HG03097 (cell line): ENCODE measurements at regions not wholly inside any gene's neighbourhood (a gene's known extent, or its start where the extent isn't known, plus 50 kb on each side); places are given as distances from the start of the nearest gene placed in this dataset.

Experiments used
- ATAC-seq: cut with Tn5 transposase; IDR thresholded peaks from one replicate; pipeline ENCODE4 v1.9.1; 2021; ENCODE audit not compliant: unreplicated experiment, low FRiP score

DNA sequence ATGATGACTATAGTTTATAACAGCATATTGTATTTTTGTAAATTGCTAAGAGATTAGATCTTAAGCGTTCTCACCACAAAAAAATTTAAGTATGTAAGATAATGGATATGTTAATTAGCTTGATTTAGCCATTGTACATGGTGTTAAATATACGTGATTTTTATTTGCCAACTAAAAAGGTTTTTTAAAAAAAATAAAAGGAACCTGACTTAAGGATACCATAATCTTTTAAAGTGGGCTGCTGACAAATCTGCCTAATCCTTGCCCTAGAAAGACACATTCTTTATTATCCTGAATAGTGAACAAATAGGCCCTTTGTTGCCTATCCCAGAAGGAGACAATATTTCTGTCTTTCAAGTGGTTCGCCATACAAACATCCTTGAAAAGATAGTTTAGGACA is 94.6 kb upstream of the FAM47C start:
- no peak for ATAC-seq

DNA sequence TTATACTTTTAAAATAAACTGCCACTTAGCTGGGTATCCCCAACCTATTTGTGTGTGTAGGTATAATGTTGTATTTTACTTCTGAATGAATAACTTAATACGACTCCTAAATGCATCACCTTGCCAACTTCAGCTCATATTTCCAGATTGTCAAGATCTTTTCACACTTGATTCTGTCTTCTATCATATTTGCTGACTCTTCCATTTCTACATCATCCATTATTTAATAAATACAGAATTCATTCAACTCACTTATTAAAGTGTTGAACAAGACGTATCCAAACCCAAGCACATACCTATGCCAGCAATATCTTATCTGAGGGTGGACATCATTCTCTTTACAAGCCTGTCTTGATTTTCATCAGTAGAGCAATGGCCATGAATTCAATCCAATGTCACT is 91.2 kb upstream of the FAM47C start:
- ATAC-seq, result no peak

DNA sequence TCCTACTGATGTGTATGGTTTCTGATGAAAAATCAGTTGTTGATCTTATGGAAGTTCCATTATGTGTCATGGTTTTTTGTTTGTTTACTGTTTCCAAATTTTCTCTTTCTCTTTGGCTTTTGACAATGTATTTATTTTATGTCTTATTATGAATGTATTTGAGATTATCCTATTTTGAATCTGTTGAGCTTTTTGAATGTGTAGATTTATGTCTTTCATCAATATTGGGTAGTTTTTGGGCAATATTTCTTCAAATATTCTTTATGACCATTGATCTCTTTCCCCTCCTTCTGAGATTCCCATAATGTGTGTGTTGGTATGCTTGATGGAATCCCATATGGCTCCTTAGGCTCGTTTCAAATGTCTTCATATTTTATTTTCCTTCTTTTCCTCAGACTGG is 80.5 kb upstream of the FAM47C start:
- no peak for ATAC-seq

DNA sequence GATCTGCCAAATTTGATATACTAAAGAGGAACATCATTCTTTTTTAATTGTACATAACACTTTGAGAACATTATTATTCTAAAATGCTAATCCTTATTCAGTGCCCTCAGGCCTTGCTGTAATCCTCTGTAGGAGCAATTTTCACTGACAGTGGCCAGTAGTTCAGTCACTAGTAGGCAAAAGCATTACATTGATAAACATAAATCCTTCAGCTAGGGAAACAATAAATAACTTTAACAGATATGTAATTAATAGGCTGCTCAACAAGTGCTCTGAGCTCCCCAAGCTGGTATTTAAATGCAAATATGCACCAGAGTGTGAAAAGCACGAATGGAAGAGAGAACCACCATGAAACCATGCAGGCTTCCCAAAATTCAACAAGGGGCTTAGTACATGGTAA is 77.7 kb upstream of the FAM47C start:
- ATAC-seq, result no peak

GRCh38 chrX:36947214-36947613 is 61.0 kb upstream of the FAM47C start:
- no peak for ATAC-seq

DNA sequence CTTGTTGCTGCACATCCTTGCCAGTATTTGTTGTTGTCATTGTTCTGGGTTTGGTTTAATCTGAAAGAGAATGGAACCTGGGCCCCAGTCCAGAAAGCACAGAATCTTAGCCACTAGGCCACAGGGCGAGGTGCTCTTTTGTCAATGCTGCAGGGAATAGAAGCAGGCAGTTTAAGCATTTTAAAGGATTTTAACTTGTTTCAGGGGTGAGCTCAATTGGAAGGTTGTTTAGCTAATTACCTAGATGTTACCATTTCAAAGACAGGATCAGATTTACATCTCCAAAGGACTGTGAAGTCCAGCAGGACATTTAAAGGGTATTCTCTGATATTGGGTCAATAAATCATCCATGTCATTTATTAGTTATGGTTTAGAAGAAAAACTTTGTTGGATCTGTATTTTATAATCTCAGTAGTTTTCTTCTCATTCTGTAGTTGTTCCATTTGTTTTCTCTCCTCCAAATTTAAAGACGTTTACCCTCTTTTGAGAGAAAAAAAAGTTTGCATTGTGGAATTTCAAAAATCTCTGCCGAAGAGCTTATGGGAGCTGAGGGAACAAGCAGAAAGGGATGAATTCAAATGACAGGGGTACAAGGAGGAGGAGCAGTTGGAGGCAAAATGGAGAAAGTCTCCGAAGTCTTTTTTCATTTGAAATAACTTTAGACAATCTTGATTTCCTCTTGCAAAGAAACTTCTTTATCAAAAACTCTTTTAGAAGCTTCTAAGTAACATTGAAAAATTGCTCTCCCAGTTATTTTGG is 57.5 kb upstream of the FAM47C start:
- no peak for ATAC-seq

DNA sequence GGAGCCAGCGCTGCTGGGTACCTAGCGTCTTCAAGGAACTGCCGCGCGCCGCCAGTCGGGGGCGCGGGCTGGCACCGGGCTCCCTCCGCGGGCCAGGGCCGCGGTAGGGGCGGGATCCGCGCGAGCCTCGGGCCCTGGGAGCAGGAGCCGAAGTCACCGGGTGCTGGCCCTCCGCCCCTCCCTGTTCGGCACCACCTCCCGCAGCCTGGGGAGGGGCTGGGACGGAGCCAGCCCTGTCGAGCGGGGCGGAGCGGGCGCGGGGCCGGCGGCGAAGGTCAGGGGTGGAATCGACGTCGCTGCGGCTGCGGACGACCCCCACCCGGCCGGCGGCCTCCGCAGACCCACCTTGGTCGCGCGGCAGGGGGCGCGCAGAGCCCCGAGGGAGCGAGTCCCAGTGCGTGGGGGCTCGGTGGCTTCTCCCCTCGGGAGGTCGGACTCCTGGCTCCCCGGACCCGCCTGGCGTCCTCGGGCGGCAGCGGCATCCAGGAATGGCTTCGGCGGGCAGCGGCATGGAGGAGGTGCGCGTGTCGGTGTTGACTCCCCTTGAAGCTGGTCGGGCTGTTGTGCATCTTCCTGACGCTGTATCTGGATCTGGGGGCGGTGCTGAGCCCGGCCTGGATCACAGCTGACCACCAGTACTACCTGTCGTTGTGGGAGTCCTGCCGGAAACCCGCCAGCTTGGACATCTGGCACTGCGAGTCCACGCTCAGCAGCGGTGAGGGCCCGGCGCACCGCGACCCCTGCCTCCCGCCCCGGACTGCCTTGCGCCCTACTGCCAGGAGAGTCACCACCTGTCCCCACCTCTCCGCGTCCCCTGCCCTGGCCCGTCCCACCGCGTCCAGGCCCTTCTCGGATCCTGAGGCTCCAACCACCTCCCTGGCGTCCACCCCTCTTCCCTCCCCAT is 50.5 kb upstream of the FAM47C start:
- no peak for ATAC-seq
